ENCODE measurements at regions not wholly inside any gene's neighbourhood (a gene's known extent, or its start where the extent isn't known, plus 50 kb on each side); places are given as distances from the start of the nearest gene placed in this dataset.

GRCh38 chr12:114743289-114743688 is 59.3 kb upstream of the TBX3 start:
- TF ChIP-seq, protein P1, sequence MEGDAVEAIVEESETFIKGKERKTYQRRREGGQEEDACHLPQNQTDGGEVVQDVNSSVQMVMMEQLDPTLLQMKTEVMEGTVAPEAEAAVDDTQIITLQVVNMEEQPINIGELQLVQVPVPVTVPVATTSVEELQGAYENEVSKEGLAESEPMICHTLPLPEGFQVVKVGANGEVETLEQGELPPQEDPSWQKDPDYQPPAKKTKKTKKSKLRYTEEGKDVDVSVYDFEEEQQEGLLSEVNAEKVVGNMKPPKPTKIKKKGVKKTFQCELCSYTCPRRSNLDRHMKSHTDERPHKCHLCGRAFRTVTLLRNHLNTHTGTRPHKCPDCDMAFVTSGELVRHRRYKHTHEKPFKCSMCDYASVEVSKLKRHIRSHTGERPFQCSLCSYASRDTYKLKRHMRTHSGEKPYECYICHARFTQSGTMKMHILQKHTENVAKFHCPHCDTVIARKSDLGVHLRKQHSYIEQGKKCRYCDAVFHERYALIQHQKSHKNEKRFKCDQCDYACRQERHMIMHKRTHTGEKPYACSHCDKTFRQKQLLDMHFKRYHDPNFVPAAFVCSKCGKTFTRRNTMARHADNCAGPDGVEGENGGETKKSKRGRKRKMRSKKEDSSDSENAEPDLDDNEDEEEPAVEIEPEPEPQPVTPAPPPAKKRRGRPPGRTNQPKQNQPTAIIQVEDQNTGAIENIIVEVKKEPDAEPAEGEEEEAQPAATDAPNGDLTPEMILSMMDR (IDR thresholded peaks at IDR 0.05; ENCODE audit: extremely low read depth, insufficient read depth, missing control alignments), result no peak
- in situ Hi-C loops (cut with MboI; ENCODE audit: low pct_unique_long_range_greater_than_20kb, low sequenced_read_pairs, unreplicated experiment), result no loop called here
- DNase-seq (ENCODE audit: low spot score), result no peak

GRCh38 chr12:114742363-114742762 is 58.4 kb upstream of the TBX3 start:
- TF ChIP-seq, protein P1 (IDR thresholded peaks at IDR 0.05; ENCODE audit: extremely low read depth, insufficient read depth, missing control alignments), result no peak
- in situ Hi-C loops (cut with MboI; ENCODE audit: low pct_unique_long_range_greater_than_20kb, low sequenced_read_pairs, unreplicated experiment), result no loop called here
- DNase-seq (ENCODE audit: low spot score), result no peak

- TF ChIP-seq, protein P1 (IDR thresholded peaks at IDR 0.05; ENCODE audit: extremely low read depth, insufficient read depth, missing control alignments), result no peak
- DNase-seq (ENCODE audit: low spot score), result no peak
- in situ Hi-C loops (cut with MboI; ENCODE audit: low pct_unique_long_range_greater_than_20kb, low sequenced_read_pairs, unreplicated experiment), result no loop called here
These were observed 58.0 kb upstream of the TBX3 start for GRCh38 chr12:114741940-114742339.

DNA sequence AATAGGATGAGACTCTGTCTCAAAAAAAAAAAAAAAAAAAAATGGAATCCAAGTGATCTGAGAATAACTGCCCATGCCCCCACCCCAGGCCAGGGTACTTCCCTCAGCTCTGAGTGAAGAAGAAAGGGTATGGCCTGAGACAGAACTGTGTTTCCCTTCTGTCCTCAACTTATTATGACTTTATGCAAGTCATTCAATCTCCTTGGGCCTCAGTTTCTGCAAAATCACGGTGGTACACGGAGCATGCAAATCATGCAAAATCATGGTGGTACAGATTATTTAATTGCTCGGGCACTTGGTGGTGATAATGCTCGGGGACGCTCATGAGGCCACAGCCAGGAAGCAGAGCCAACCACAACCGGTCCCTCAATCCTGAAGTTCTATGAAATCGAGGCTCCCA is 56.5 kb upstream of the TBX3 start:
- in situ Hi-C loops (cut with MboI; ENCODE audit: low pct_unique_long_range_greater_than_20kb, low sequenced_read_pairs, unreplicated experiment), result no loop called here
- TF ChIP-seq, protein P1 (IDR thresholded peaks at IDR 0.05; ENCODE audit: extremely low read depth, insufficient read depth, missing control alignments), result no peak

GRCh38 chr12:114738460-114739184 is 54.6 kb upstream of the TBX3 start:
- TF ChIP-seq, protein P1 (IDR thresholded peaks at IDR 0.05; ENCODE audit: extremely low read depth, insufficient read depth, missing control alignments), result no peak
- DNase-seq (ENCODE audit: low spot score), result no peak
- in situ Hi-C loops (cut with MboI; ENCODE audit: low pct_unique_long_range_greater_than_20kb, low sequenced_read_pairs, unreplicated experiment), result no loop called here

More for the DNA sequence above, 56.5 kb upstream of the TBX3 start:
- DNase-seq (ENCODE audit: low spot score), result no peak

- TF ChIP-seq, protein P1 (IDR thresholded peaks at IDR 0.05; ENCODE audit: extremely low read depth, insufficient read depth, missing control alignments), result no peak
- no peak for DNase-seq (ENCODE audit: low spot score)
- in situ Hi-C loops (cut with MboI; ENCODE audit: low pct_unique_long_range_greater_than_20kb, low sequenced_read_pairs, unreplicated experiment), result no loop called here
These were observed 51.9 kb upstream of the TBX3 start for GRCh38 chr12:114735680-114736374.

Measured in GM13977 (cell line).